ENCODE measurements at regions not wholly inside any gene's neighbourhood (a gene's known extent, or its start where the extent isn't known, plus 50 kb on each side); places are given as distances from the start of the nearest gene placed in this dataset.

- TF ChIP-seq TAF1 (IDR thresholded peaks at IDR 0.05; ENCODE audit: borderline replicate concordance, insufficient read depth, low read length) (no peak), FOXP2 (optimal IDR thresholded peaks at IDR 0.05; ENCODE audit: borderline replicate concordance, extremely low read depth, extremely low read length, insufficient read depth) (no peak), SIN3A (IDR thresholded peaks at IDR 0.05; ENCODE audit: borderline replicate concordance, insufficient read depth, low read length) (no peak)
Observed at GRCh38 chr7:94303118-94303517, 91.6 kb upstream of the COL1A2 start.

All from PFSK-1 (cell line).